NOMO-1 treated with DMSO at 0.1 percent for 48 hours (cell line): ENCODE measurements at regions not wholly inside any gene's neighbourhood (a gene's known extent, or its start where the extent isn't known, plus 50 kb on each side); places are given as distances from the start of the nearest gene placed in this dataset.

ENCODE experiments used
- DNase-seq: peaks from one replicate; lab custom pipeline; 2025; ENCODE audit not compliant: unreplicated experiment; lab: John Stamatoyannopoulos, UW

DNA sequence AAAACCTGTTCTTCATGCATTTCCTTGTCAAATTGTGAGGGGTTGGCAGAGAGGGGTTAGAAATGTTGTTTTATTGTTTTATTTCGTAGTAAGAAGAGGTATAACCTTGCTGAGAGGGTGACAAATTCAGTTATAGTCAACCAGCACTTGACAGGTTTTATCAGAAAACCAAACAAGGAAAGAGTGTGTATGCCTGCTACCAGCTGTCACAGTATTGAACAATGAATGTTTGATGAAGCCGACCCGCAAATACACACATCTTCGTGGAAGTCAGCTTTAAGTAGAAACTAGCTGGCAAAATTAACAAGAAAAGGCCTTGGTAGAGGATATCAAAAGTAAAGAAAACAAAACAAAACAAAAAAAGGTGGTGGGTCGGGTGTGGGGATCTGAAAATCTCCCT lies 214.6 kb upstream of the TLE4 start:
- no peak for DNase-seq

DNA sequence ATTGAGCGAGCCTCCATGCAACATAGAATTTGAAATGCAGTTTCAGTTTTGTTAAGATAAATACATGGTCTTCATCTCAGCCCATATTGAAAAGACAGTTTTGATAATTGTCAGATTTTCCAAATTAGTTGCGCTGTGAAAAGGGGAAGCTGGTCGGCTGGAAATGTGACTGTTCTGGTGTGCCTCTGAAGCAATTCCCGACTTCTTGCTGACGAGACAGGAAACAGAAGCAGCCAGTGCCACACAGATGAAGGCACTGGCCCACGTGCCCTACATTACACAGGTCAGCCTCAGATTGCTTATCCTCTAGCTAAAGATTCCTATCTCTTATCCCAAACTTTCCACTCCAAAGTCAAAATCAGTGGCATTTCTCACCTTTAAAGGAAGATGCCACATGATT lies 214.1 kb upstream of the TLE4 start:
- DNase-seq, result peak; percentile 44

- no peak for DNase-seq
Observed at GRCh38 chr9:79360387-79361347, 211.1 kb upstream of the TLE4 start.

DNA sequence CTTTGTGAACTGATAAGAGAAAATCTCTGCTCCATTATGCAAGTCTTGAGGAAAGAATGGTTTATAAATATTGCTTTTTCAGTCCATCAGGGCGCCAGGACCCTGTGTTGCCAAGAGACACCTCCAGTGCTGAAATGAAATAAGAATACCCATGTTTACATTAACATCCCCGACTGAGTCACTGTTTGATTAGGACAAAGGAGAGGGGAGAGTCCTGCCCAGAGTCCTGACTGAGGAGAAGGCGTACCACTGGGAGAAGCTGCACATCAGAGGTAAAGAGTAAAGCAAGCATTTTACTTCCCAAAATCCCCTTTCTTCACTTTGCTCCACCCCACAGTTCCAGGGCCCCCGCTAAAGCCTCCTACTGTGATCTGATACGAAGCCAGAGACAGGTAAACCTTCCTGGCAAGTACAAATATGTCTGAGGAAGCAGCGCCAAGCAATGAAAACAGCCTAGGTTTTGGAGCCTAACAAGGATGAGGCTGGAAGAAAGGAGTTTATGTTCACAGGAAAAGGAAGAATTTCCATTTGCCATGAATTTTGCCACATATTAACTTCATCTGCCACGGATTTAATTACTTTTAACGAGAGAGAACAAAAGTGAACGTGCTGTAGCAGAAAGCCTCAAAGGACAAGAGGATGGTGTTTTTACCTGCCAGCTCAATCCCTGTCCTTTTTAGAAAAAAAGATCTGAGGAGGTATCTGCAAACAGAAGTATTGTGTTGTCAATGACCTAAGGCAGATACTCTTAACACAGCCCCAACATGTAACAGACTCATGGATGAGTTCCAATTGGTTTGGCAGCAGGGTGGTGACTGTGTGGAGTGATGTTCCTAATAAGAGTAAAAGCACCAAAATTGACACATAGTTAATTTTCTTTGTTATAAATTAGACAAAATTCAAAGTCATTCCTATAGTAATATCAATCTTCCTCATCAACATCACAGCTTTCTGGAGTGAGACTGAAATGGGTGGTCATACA lies 209.4 kb upstream of the TLE4 start:
- no peak for DNase-seq

GRCh38 chr9:79369676-79370075 lies 202.1 kb upstream of the TLE4 start:
- DNase-seq, result no peak

GRCh38 chr9:79371301-79371700 lies 200.5 kb upstream of the TLE4 start:
- DNase-seq, result no peak

- no peak for DNase-seq
Observed at GRCh38 chr9:79371948-79372555, 199.7 kb upstream of the TLE4 start.

GRCh38 chr9:79377339-79377855 lies 194.4 kb upstream of the TLE4 start:
- no peak for DNase-seq

DNA sequence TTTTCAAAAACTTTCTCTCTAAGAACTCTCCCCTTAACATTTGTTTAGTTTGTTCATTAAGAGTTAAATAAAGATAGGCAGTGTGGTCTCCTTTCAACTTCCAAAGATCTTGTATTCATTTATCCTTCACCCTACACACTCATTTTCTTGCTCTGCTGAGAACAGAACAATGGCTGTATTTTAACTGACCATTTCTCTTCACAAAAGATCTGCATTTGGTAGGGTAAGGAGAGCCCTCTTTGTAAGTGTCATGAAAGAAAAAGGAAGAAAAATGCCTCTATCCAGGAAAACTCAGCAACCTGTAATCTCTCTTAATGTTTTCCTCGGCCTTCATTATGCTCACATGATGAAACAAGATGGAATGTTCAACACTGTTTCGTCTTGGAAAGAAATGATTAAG lies 193.7 kb upstream of the TLE4 start:
- DNase-seq, result no peak

DNA sequence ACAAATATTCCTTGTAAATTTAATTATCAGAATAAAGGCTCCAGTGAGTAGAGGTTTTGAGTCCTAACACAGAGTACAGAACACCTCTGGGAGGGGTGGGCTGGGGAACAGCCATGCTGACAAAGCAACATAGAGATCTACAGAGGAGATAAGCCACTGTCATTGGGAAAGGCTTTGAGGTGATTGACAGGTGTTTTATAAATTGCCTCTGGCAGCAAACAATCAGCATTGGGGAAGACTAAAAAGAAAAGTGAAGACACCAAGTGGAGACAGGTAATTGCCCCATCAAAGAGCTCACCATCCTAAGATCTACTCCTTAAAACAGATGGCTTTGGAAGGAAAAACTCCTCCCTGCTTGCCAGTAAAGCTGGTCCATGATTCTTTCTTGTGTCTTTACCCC lies 189.7 kb upstream of the TLE4 start:
- DNase-seq, result no peak

GRCh38 chr9:79382458-79382857 lies 189.3 kb upstream of the TLE4 start:
- DNase-seq, result no peak

- no peak for DNase-seq
Observed at GRCh38 chr9:79383096-79383495, 188.7 kb upstream of the TLE4 start.

GRCh38 chr9:79384091-79384490 lies 187.7 kb upstream of the TLE4 start:
- no peak for DNase-seq

DNA sequence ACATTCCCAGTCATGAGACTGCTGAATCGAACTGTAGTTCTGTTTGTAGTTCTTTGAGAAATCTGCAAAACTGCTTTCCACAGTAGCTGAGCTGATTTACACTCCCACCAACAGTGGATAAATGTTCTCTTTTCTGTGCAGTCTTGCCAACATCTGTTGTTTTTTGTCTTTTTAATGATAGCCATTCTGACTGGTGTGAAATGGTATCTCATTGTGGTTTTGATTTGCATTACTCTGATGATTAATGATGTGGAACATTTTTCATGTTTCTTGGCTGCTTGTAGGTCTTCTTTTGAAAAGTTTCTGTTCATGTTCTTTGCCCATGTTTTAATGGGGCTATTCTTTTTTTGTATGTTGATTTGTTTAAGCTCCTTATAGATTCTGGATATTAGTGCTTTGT lies 187.3 kb upstream of the TLE4 start:
- no peak for DNase-seq

DNA sequence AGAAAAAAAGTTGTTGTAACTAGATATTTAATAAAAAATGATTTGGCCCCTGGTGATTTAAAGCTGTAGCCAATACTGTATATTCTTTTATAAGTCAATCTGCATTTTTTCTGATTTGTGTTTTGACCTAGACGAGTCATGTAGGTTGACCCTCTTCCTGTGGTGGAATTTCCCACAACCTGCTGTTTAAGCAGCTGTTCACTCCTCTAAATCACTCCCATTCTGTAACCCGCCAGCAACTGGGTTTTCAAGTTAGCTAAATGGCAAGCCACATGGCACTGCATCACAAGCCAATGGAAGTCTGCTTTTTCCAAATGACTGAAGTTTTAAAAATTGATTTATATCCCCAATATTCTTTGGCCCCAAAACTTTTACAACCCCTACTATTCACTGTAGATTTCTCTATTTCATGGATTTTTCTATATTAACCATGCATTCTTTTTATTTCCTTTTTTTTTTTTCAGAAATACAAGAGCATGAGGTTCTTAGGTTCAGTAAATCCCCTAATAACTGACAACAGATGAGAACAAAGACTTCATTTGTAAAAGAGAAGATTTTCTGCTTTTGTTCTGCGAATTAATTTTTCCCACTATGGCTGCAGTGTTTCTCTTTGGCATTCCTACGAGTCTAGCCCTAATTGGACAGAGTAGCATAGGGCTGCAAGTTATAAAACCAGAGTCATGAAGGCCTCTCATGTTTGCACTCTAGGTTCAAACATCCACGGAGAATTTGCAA lies 184.5 kb upstream of the TLE4 start:
- DNase-seq, result no peak

DNA sequence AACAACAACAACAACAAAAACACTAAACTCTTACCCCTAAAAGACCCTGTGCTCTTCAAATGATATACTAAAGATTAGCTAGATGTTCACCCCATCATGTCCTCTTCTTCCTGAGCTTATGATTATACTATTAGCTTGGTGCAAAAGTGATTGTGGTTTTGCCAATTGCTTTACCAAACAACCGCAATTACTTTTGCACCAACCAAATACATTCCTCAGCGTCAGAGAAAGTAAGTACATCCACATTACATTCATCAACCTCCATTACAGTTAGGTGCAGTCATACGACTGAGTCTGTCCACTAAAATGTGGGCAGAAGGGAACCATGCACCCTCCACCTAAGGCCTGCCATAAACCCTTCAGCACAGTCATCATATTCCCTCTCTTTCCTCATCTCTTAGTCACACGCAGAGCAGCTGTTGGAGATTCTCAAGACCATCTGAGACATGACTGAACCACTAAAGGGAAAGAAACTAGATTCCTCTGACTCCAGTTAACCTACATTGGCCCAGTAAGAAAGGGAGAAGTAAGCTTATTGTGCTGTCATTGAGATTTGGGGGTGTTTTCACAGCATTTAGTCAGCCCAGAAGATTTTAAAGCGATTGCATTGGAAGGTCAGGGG lies 181.6 kb upstream of the TLE4 start:
- DNase-seq, result no peak

DNA sequence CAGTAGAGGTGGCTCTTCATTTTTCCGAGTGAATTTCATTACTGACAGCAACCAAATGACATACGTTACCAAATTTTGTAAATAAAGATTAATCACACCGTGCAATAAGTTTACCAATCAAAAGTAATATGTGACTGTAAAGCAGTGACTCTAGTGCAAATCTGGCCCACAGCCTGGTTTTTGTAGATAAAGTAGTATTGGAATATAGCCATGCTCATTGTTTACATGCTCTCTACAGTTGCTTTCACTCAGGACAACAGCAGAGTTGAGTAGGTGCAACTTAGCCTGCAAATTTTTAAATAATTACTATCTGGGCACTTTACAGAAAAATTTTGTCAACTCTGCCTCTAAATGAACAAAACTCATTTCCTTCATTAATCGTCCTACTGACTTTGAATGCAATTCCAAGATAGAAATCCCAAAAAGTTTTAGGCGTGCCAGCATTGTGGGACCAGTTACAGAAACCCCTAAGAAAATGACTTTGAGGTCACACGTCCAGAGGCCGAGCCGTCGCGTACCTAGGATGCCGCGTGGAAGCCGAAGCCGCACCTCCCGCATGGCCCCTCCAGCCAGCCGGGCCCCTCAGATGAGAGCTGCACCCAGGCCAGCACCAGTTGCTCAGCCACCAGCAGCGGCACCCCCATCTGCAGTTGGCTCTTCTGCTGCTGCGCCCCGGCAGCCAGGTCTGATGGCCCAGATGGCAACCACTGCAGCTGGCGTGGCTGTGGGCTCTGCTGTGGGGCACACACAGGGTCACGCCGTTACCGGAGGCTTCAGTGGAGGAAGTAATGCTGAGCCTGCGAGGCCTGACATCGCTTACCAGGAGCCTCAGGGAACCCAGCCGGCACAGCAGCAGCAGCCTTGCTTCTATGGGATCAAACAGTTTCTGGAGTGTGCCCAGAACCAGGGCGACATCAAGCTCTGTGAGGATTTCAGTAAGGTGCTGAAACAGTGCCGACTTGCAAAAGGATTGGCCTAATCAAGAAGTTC lies 180.7 kb upstream of the TLE4 start:
- DNase-seq, result no peak

DNA sequence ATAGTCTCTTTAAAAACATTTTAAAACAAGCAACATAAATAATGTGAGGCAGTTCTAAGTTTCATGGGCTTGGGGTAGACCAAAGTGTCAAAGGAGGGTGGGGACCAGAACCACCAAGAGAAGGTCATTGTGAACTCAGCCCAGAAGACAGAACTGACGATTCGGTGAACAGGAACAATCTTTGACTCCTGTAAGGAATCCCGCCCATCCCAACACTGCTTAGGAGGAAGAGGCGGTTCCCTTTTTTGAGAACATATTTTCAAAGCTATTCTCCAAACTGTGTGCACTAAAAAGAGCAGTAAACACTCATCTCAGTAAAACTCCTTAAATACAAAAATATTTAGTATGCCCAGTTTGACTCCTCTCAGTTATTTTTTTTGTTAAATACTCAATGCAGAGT lies 176.5 kb upstream of the TLE4 start:
- no peak for DNase-seq

DNA sequence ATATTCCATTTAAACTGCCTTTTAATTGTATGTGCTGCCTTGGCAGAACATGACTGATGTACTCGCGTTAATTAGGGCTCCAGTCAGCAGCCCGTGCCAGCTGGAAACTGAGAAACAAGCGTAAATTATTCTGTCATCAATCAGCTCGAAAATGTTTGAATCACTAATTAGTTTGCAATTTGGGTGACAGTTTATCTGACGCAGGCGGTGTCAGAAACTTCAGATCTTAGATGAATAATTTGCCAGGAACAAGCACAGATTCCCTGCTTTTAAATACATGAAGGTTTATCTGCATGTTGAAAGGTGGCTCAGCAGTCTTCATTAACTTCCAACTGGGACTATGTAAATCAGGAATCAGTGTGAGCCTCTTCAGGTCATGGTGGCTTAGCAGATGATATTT lies 176.0 kb upstream of the TLE4 start:
- no peak for DNase-seq
